Suprapubic skin (tissue), 4 donors: ENCODE measurements at regions not wholly inside any gene's neighbourhood (a gene's known extent, or its start where the extent isn't known, plus 50 kb on each side); places are given as distances from the start of the nearest gene placed in this dataset.

ENCODE experiments used
- DNase-seq, 2 donors: peaks; one replicate each; pipeline ENCODE4 v3.0.0-alpha.2; 2019; ENCODE audit warnings: low spot score in 2 of 2
- H3K27ac ChIP-seq: fragments of 200-600 bp; sonication (generic); one replicate; pipeline ENCODE4 v1.5.1; 2019
- H3K27me3 ChIP-seq: fragments of 200-600 bp; sonication (generic); one replicate; pipeline ENCODE4 v1.5.1; 2019
- H3K36me3 ChIP-seq: fragments of 200-600 bp; sonication (generic); one replicate; pipeline ENCODE4 v1.5.1; 2019
- H3K4me1 ChIP-seq: fragments of 200-600 bp; sonication (generic); one replicate; pipeline ENCODE4 v1.5.1; 2019
- H3K4me3 ChIP-seq: fragments of 200-600 bp; sonication (generic); one replicate; pipeline ENCODE4 v1.5.1; 2019; ENCODE audit warnings: mild to moderate bottlenecking
- H3K9me3 ChIP-seq: fragments of 200-600 bp; sonication (generic); one replicate; pipeline ENCODE4 v1.5.1; 2019
- CTCF ChIP-seq, 2 donors: fragments of 200-600 bp in 1 of 2; fragments of 450-650 bp in 1 of 2; sonication (generic) in 1 of 2; IDR thresholded peaks; one replicate each; pipeline ENCODE4 v1.5.1; 2016 to 2019; ENCODE audit warnings: antibody characterized with exemption in 2 of 2, mild to moderate bottlenecking in 1 of 2, moderate library complexity in 1 of 2
- EP300 ChIP-seq: sonication (generic); formaldehyde crosslinking; IDR thresholded peaks from one replicate; pipeline ENCODE4 v1.6.1; 2017; ENCODE audit warnings: antibody characterized with exemption
- POLR2A ChIP-seq, 2 donors: fragments of 450-650 bp; IDR thresholded peaks; one replicate each; pipeline ENCODE4 v1.6.1; 2017; ENCODE audit warnings: antibody characterized with exemption in 2 of 2, mild to moderate bottlenecking in 2 of 2, moderate library complexity in 2 of 2
- POLR2AphosphoS5 ChIP-seq, 3 donors: sonication (generic); formaldehyde crosslinking; IDR thresholded peaks; one replicate each; pipeline ENCODE4 v1.6.1; 2017; ENCODE audit warnings: antibody characterized with exemption in 3 of 3
- WGBS: methylation state at CpG from one replicate; pipeline ENCODE4 v1.1.5; 2018; 5-methylcytosine and 5-hydroxymethylcytosine counted together

GRCh38 chr10:43737003-43737402 lies 88.3 kb upstream of the ZNF32 start:
- H3K4me3 ChIP-seq, result no peak overlapping the region
- DNase-seq, result no peak
- 69% methylated on average over 3 of the region's 3 CpGs for WGBS
- no peaks in the 10 kb centered on the region for H3K9me3 ChIP-seq
- H3K27me3 ChIP-seq, result no peaks in the 10 kb centered on the region
- TF ChIP-seq CTCF (IDR thresholded peaks at IDR 0.05) (no peak), EP300 (no peak), POLR2AphosphoS5 (IDR thresholded peaks at IDR 0.05) (no peak), POLR2A (IDR thresholded peaks at IDR 0.05) (no peak)
- no peak overlapping the region for H3K27ac ChIP-seq
- no peaks in the 10 kb centered on the region for H3K4me1 ChIP-seq
- no peaks in the 10 kb centered on the region for H3K36me3 ChIP-seq

- no peak for DNase-seq
- TF ChIP-seq CTCF (IDR thresholded peaks at IDR 0.05), result no peak
- TF ChIP-seq POLR2A (IDR thresholded peaks at IDR 0.05), result no peak
- no peak for TF ChIP-seq EP300
- TF ChIP-seq POLR2AphosphoS5 (IDR thresholded peaks at IDR 0.05), result no peak
- no peaks in the 10 kb centered on the region for H3K4me1 ChIP-seq
- H3K4me3 ChIP-seq, result no peak overlapping the region
- no peaks in the 10 kb centered on the region for H3K27me3 ChIP-seq
- H3K27ac ChIP-seq, result no peak overlapping the region
- H3K9me3 ChIP-seq, result no peaks in the 10 kb centered on the region
- WGBS, result 85% methylated on average over 2 of the region's 2 CpGs
- H3K36me3 ChIP-seq, result no peaks in the 10 kb centered on the region
These were observed 87.2 kb upstream of the ZNF32 start for GRCh38 chr10:43735907-43736306.

GRCh38 chr10:43734716-43735115 lies 86.0 kb upstream of the ZNF32 start:
- no peaks in the 10 kb centered on the region for H3K36me3 ChIP-seq
- H3K27me3 ChIP-seq, result no peaks in the 10 kb centered on the region
- H3K27ac ChIP-seq, result no peak overlapping the region
- no peak for DNase-seq
- H3K4me1 ChIP-seq, result no peaks in the 10 kb centered on the region
- TF ChIP-seq CTCF (IDR thresholded peaks at IDR 0.05) (no peak), POLR2AphosphoS5 (IDR thresholded peaks at IDR 0.05) (no peak), POLR2A (IDR thresholded peaks at IDR 0.05) (no peak), EP300 (no peak)
- H3K9me3 ChIP-seq, result no peaks in the 10 kb centered on the region
- H3K4me3 ChIP-seq, result no peak overlapping the region

GRCh38 chr10:43731486-43731885 lies 82.8 kb upstream of the ZNF32 start:
- Histone ChIP-seq H3K4me1 (no peaks in the 10 kb centered on the region), H3K27me3 (no peaks in the 10 kb centered on the region), H3K36me3 (no peaks in the 10 kb centered on the region), H3K9me3 (peaks cover 4% of the 10 kb centered on the region), H3K27ac (no peak overlapping the region), H3K4me3 (no peak overlapping the region)
- no peak for DNase-seq
- WGBS, result 83% methylated on average over 3 of the region's 3 CpGs
- TF ChIP-seq POLR2A (IDR thresholded peaks at IDR 0.05), result no peak
- TF ChIP-seq POLR2AphosphoS5 (IDR thresholded peaks at IDR 0.05), result no peak
- no peak for TF ChIP-seq EP300
- TF ChIP-seq CTCF (IDR thresholded peaks at IDR 0.05), result no peak

- Histone ChIP-seq H3K4me3 (no peak overlapping the region), H3K27ac (no peak overlapping the region), H3K27me3 (no peaks in the 10 kb centered on the region), H3K36me3 (no peaks in the 10 kb centered on the region), H3K4me1 (no peaks in the 10 kb centered on the region), H3K9me3 (peaks cover 15% of the 10 kb centered on the region)
- 72% methylated on average over 12 of the region's 26 CpGs for WGBS
- TF ChIP-seq POLR2AphosphoS5 (IDR thresholded peaks at IDR 0.05), result no peak
- TF ChIP-seq EP300, result no peak
- TF ChIP-seq POLR2A (IDR thresholded peaks at IDR 0.05), result no peak
- TF ChIP-seq CTCF (IDR thresholded peaks at IDR 0.05), result no peak
- DNase-seq, result no peak
These were observed 79.7 kb upstream of the ZNF32 start for GRCh38 chr10:43728425-43728824.
